HEK293T (cell line): ENCODE measurements at regions not wholly inside any gene's neighbourhood (a gene's known extent, or its start where the extent isn't known, plus 50 kb on each side); places are given as distances from the start of the nearest gene placed in this dataset.
A peak's percentile ranks its signal among the peaks of the same experiment; 100 is the strongest.

Source experiments
- CTCF ChIA-PET: fragments of 350-600 bp; formaldehyde crosslinking; extraction: SDS; loops from one replicate; lab custom pipeline; 2021; ENCODE audit warnings: antibody characterized with exemption, inconsistent platforms; lab: Yijun Ruan, JAX
- POLR2A ChIA-PET: fragments of 350-600 bp; formaldehyde crosslinking; extraction: SDS; loops from one replicate; lab custom pipeline; 2020; ENCODE audit warnings: antibody characterized with exemption, inconsistent platforms; lab: Yijun Ruan, JAX
- DNase-seq: peaks from one replicate; pipeline ENCODE4 v3.0.0; 2012; ENCODE audit warnings: mixed read lengths; ENCODE audit errors: extremely low spot score
- ARNT ChIP-seq: fragments of 450-650 bp; IDR thresholded peaks from 2 replicates; pipeline ENCODE4 v1.6.1; 2017; ENCODE audit warnings: mild to moderate bottlenecking
- BHLHE40 ChIP-seq: fragments of 450-650 bp; IDR thresholded peaks from 2 replicates; pipeline ENCODE4 v1.6.1; 2016; ENCODE audit warnings: mild to moderate bottlenecking, moderate library complexity, borderline replicate concordance
- CTBP1 ChIP-seq: fragments of 450-650 bp; IDR thresholded peaks from 2 replicates; pipeline ENCODE4 v1.6.1; 2016; ENCODE audit warnings: borderline replicate concordance
- ELF4 ChIP-seq: fragments of 450-650 bp; IDR thresholded peaks from 2 replicates; pipeline ENCODE4 v1.6.1; 2017; ENCODE audit warnings: antibody characterized with exemption
- FOXA1 ChIP-seq: fragments of 450-650 bp; IDR thresholded peaks from 2 replicates; pipeline ENCODE4 v1.6.1; 2016; ENCODE audit warnings: mild to moderate bottlenecking
- FOXK2 ChIP-seq: fragments of 450-650 bp; IDR thresholded peaks from 2 replicates; pipeline ENCODE4 v1.6.1; 2016; ENCODE audit warnings: mild to moderate bottlenecking
- FOXM1 ChIP-seq: fragments of 450-650 bp; IDR thresholded peaks from 2 replicates; pipeline ENCODE4 v1.6.1; 2017; ENCODE audit warnings: mild to moderate bottlenecking, borderline replicate concordance
- HDGF ChIP-seq: fragments of 450-650 bp; IDR thresholded peaks from 2 replicates; pipeline ENCODE4 v1.6.1; 2017; ENCODE audit warnings: antibody characterized with exemption, borderline replicate concordance
- L3MBTL2 ChIP-seq: fragments of 450-650 bp; conservative IDR thresholded peaks from 2 replicates; pipeline ENCODE4 v1.6.1; 2016; ENCODE audit warnings: mild to moderate bottlenecking
- LEF1 ChIP-seq: fragments of 450-650 bp; IDR thresholded peaks from 2 replicates; pipeline ENCODE4 v1.6.1; 2017; ENCODE audit warnings: mild to moderate bottlenecking, borderline replicate concordance
- NFRKB ChIP-seq: fragments of 450-650 bp; IDR thresholded peaks from 2 replicates; pipeline ENCODE4 v1.6.1; 2016; ENCODE audit warnings: mild to moderate bottlenecking, moderate library complexity
- PKNOX1 ChIP-seq: fragments of 450-650 bp; IDR thresholded peaks from 2 replicates; pipeline ENCODE4 v1.6.1; 2016
- SP1 ChIP-seq: fragments of 450-650 bp; IDR thresholded peaks from 2 replicates; pipeline ENCODE4 v1.6.1; 2017
- SUZ12 ChIP-seq: fragments of 450-650 bp; IDR thresholded peaks from 2 replicates; pipeline ENCODE4 v1.6.1; 2016; ENCODE audit warnings: mild to moderate bottlenecking
- TARDBP ChIP-seq: fragments of 450-650 bp; IDR thresholded peaks from 2 replicates; pipeline ENCODE4 v1.6.1; 2016
- ZNF384 ChIP-seq: fragments of 450-650 bp; IDR thresholded peaks from 2 replicates; pipeline ENCODE4 v1.6.1; 2016

GRCh38 chr6:121590916-121591315 lies 155.5 kb downstream of the GJA1 start:
- DNase-seq = no peak
- ChIA-PET CTCF (no interaction called here), POLR2A (no interaction called here)
- no peak for TF ChIP-seq ARNT
- no peak for TF ChIP-seq SP1
- no peak for TF ChIP-seq NFRKB
- TF ChIP-seq CTBP1 = no peak
- no peak for TF ChIP-seq TARDBP
- no peak for TF ChIP-seq PKNOX1
- no peak for TF ChIP-seq FOXK2
- no peak for TF ChIP-seq BHLHE40
- TF ChIP-seq SUZ12 = no peak
- no peak for TF ChIP-seq ELF4
- no peak for TF ChIP-seq ZNF384
- no peak for TF ChIP-seq FOXA1
- TF ChIP-seq L3MBTL2 = no peak
- no peak for TF ChIP-seq LEF1

- no peak for DNase-seq
- TF ChIP-seq FOXA1 (no peak), CTBP1 (no peak), SUZ12 (no peak), NFRKB (no peak), HDGF (no peak), ELF4 (no peak), LEF1 (no peak), FOXM1 (no peak), SP1 (no peak)
- ChIA-PET CTCF (no interaction called here), POLR2A (no interaction called here)
Observed at GRCh38 chr6:121592261-121592935, 157.0 kb downstream of the GJA1 start.

- DNase-seq = no peak
- CTCF ChIA-PET = interaction anchor here (0.5 kb wide), 1 partner anchor 1059 kb away, joined by 3 read pairs; no protein-coding TSS in a partner anchor
- no peak for TF ChIP-seq FOXK2
- no peak for TF ChIP-seq L3MBTL2
- no peak for TF ChIP-seq SUZ12
- no peak for TF ChIP-seq HDGF
- TF ChIP-seq ZNF384 = 0 out of 2 replicates have a peak, but pooled peaks have one; percentile 10
- no peak for TF ChIP-seq TARDBP
- POLR2A ChIA-PET = no interaction called here
Observed at GRCh38 chr6:121593011-121593641, 157.7 kb downstream of the GJA1 start.

GRCh38 chr6:121594053-121594452 lies 158.6 kb downstream of the GJA1 start:
- POLR2A ChIA-PET = no interaction called here
- CTCF ChIA-PET = no interaction called here
- DNase-seq = no peak
- no peak for TF ChIP-seq NFRKB
- no peak for TF ChIP-seq FOXK2
- no peak for TF ChIP-seq ZNF384
- no peak for TF ChIP-seq FOXA1
- TF ChIP-seq FOXM1 = no peak
- TF ChIP-seq SUZ12 = no peak
- TF ChIP-seq ELF4 = no peak
- no peak for TF ChIP-seq TARDBP
- no peak for TF ChIP-seq L3MBTL2
- TF ChIP-seq HDGF = no peak
- no peak for TF ChIP-seq BHLHE40
- no peak for TF ChIP-seq PKNOX1
- no peak for TF ChIP-seq LEF1
- TF ChIP-seq CTBP1 = no peak
- TF ChIP-seq SP1 = no peak
- no peak for TF ChIP-seq ARNT

GRCh38 chr6:121595646-121596045 lies 160.2 kb downstream of the GJA1 start:
- no peak for DNase-seq
- no peak for TF ChIP-seq ELF4
- TF ChIP-seq LEF1 = no peak
- no peak for TF ChIP-seq FOXA1
- TF ChIP-seq SUZ12 = no peak
- TF ChIP-seq FOXK2 = no peak
- TF ChIP-seq L3MBTL2 = no peak
- TF ChIP-seq TARDBP = no peak
- TF ChIP-seq PKNOX1 = no peak
- no peak for TF ChIP-seq BHLHE40
- TF ChIP-seq CTBP1 = no peak
- no peak for TF ChIP-seq HDGF
- no peak for TF ChIP-seq NFRKB
- TF ChIP-seq ZNF384 = no peak
- TF ChIP-seq SP1 = no peak
- no peak for TF ChIP-seq ARNT
- ChIA-PET POLR2A (no interaction called here), CTCF (no interaction called here)

- DNase-seq = no peak
- CTCF ChIA-PET = interaction anchor here (0.6 kb wide), 1 partner anchor 62 kb away, joined by 3 read pairs; no protein-coding TSS in a partner anchor
- POLR2A ChIA-PET = no interaction called here
- TF ChIP-seq FOXM1 (no peak), HDGF (no peak), CTBP1 (no peak), PKNOX1 (no peak), ZNF384 (no peak)
Observed at GRCh38 chr6:121596441-121596840, 161.0 kb downstream of the GJA1 start.
